Left renal cortex interstitium (tissue), 4 donors: ENCODE measurements at regions not wholly inside any gene's neighbourhood (a gene's known extent, or its start where the extent isn't known, plus 50 kb on each side); places are given as distances from the start of the nearest gene placed in this dataset.
A peak's percentile ranks its signal among the peaks of the same experiment; 100 is the strongest.
"Not testable (repeated sequence)": the region's sequence is repeated elsewhere in the genome, so short reads cannot be mapped to it uniquely, and the experiment has no call there.

Source experiments
- DNase-seq, 4 donors: peaks; one replicate each; pipeline ENCODE4 v3.0.0-alpha.2; 2013; ENCODE audit warnings: low read depth in 4 of 4, low spot score in 2 of 4, missing footprints in 1 of 4

DNA sequence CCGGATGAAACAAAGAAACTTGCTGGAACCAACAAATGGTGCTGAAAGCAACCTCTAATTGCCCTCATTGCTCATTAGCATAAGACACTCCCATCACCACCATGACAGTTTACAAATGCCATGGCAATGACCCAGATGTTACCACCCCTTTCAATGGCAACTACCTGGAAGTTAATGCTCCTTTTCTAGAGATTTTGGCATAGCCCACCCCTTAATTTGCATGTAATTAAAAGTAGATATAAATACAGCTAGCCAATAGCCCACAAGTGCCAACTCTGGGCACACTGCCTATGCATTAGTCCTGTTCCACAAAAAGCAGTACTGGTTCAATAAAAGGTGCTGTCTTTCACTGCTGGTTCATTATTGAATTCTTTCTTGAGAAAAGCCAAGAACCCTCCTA lies 410.3 kb upstream of the PPP1R2C start:
- no peak for DNase-seq

GRCh38 chrX:43211570-43211969 lies 433.6 kb upstream of the PPP1R2C start:
- DNase-seq: no peak

DNA sequence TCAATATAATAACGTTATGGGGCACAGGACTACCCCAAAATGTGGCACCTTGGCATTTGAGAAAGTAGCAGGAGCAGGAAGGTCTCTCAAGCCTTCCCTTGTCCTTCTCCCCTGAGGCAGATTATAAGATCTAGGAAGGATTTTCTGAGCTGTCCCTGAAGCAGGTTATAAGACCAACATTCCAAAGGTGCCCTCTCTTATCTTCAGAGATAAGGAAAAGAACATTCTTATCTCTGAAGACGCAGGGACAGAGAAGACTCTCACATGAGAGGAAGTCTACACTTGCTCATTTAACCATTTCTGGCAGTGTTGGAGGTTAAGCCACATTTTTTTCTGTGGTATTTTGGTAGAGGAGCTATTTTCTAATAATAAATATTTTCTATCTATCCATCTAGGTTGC lies 437.9 kb upstream of the MAOA start:
- no peak for DNase-seq

GRCh38 chrX:43224496-43224895 lies 431.6 kb upstream of the MAOA start:
- no peak for DNase-seq

- DNase-seq: no peak
Measured at GRCh38 chrX:43225626-43226328, 430.3 kb upstream of the MAOA start.

- DNase-seq: peak in 1 of 4 donors; percentile 1
Measured at GRCh38 chrX:43238461-43238945, 417.6 kb upstream of the MAOA start.

GRCh38 chrX:43239356-43239755 lies 416.7 kb upstream of the MAOA start:
- no peak for DNase-seq

DNA sequence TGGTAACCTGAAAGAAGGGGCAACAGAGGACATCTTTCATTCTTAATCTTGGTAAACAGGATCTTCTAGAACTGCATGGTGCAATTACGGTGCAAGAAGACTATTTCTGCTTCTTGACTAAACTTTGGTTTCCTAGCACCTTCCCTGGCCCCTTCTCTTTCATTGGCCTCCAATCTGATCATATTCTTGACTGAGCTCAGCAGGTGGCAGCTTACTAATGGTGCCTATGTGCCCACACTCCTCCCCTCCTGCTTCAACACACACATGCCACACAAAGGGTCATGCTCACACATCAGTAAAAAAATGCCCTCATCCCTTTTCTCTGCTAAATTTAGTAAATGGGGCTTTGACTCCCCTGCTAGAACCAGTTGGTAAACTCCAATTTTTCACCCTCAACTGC lies 400.5 kb upstream of the MAOA start:
- no peak for DNase-seq

DNA sequence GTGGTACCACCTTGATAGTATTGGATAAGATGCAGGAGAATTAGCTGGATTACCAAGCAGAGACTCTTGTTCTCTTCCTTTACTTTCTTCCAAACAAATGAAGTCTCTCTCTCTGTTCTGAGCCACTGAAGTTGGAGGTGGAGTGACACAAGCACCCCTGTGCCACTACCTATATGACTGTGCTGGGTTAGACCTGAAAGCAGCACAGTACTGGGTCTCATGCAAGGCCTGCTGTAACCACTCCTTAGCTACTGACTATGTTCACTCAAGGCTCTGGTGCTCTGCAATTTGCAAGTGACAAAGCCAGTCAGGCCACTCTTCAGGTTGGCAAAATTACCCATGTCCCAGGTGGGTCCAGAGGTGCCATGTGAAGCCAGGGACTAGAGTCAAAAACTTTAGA lies 389.6 kb upstream of the MAOA start:
- DNase-seq: no peak

GRCh38 chrX:43267652-43268051 lies 388.4 kb upstream of the MAOA start:
- no peak for DNase-seq

GRCh38 chrX:43269201-43269600 lies 386.9 kb upstream of the MAOA start:
- no peak for DNase-seq

- DNase-seq: no peak
Measured at GRCh38 chrX:43277879-43278278, 378.2 kb upstream of the MAOA start.

DNA sequence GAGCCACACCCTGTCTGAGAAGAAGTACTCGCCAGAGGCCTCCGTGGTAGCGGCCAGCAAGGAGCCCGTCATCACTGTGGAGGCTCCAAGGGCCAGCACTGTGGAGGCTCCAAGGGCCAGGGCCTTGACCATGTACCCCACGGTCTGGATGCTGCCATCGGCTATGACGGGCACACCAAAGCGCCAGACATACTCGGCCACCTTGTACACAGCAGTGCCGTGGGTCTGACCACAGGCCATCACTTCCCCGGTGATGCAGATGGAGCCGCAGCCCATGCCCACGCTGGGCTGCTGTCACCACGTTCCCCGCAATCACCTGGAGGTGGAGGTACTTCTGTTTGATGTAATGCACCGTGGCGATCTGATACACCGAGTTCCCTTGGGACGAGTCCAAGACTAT lies 377.7 kb upstream of the MAOA start:
- DNase-seq: no peak

DNA sequence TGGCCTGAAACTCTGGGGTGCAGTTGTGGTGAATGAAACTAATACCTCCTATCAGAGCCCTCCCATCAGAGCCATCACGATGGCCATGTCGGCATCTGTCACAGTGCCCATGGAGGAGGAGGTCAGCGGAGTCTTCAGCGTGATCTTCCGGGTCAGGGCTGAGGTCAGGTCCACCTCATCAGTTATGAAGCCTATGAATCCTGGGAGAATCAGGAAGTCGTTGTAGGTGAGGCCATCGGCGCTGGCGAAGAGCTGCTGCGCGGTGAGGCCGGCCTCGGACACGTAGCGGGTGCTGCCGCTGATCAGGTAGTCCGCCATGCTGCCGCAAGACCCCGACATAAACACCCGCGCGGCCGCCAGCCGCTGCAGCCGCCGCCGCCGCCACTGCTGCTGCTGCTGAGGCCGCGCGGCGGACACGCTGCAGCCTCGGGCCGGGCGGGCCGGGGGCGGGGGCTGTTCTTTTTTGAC lies 376.7 kb upstream of the MAOA start:
- no peak for DNase-seq

- no peak for DNase-seq
Measured at GRCh38 chrX:43283187-43283586, 372.9 kb upstream of the MAOA start.

- DNase-seq: not testable (repeated sequence)
Measured at GRCh38 chrX:43311625-43312024, 344.5 kb upstream of the MAOA start.

DNA sequence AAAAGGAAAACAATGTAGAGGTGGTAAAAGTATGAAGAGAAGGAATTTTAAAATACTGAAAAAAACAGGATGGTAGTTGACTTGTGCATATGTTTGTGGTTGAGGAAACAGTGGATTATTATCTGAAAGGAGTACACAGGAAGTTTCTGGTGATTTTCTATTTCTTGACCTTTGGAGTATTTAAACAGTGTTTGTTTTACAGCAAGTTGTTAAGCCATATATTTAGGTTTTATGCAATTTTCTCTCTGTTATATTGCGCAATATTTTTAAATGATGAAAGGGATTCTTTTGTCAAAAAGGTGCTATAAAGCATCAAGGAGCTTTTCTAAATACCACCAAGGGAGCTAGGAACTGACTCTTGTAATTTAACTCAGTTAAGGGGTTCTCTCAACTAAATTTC lies 343.1 kb upstream of the MAOA start:
- DNase-seq: no peak

DNA sequence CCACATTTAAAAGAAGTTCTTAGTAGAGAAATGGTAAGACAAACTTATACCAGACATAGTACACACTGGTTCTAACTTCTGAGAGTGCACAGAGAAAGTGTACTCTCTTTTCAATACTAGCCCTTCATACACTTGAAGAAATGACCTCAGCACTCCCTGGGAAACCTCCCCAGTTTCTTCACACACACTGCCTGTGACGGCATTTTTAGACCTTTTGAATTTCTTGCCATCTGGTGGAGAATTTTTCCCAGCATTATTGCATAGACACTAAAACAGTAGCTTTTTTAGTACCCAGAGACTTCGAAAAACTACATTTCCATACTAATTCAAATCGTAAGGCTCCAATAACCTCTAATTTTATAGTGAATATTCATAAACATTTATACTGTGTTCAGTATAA lies 341.6 kb upstream of the MAOA start:
- no peak for DNase-seq

GRCh38 chrX:43315622-43316021 lies 340.5 kb upstream of the MAOA start:
- no peak for DNase-seq

DNA sequence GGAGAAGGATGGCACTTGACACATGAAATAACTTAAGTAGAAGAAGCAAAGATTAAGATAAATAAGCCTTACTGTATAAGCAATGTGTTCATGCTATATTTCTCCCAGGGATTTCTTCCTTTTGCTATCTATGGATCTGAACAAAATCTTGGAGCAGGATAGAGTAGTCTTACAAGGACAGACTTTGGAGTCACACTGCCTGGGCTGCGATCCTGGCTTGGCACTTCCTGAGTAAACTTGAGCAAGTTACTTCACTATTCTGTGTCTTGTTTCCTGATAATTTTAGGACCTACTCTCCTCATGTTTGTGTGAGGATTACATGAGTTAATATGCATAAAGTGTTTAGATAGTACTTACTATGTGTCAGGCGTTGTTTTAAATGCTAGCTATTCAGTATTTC lies 340.0 kb upstream of the MAOA start:
- no peak for DNase-seq

- no peak for DNase-seq
Measured at GRCh38 chrX:43317378-43317777, 338.7 kb upstream of the MAOA start.

GRCh38 chrX:43328358-43328946 lies 327.6 kb upstream of the MAOA start:
- no peak for DNase-seq
